Tibial nerve (tissue), 4 donors: ENCODE measurements at regions not wholly inside any gene's neighbourhood (a gene's known extent, or its start where the extent isn't known, plus 50 kb on each side); places are given as distances from the start of the nearest gene placed in this dataset.

Source experiments
- EP300 ChIP-seq, 2 donors: sonication (generic); formaldehyde crosslinking; IDR thresholded peaks; one replicate each; pipeline ENCODE4 v1.6.1; 2017; ENCODE audit warnings: antibody characterized with exemption in 2 of 2, mild to moderate bottlenecking in 1 of 2
- TF ChIP-seq, protein P1 (sequence below), 5 experiments: fragments of 200-600 bp in 3 of 5; fragments of 450-650 bp in 2 of 5; sonication (generic) in 3 of 5; IDR thresholded peaks; one replicate each; pipeline ENCODE4 v1.5.1; 2016 to 2019; ENCODE audit warnings: antibody characterized with exemption in 5 of 5, mild to moderate bottlenecking in 3 of 5, moderate library complexity in 2 of 5

DNA sequence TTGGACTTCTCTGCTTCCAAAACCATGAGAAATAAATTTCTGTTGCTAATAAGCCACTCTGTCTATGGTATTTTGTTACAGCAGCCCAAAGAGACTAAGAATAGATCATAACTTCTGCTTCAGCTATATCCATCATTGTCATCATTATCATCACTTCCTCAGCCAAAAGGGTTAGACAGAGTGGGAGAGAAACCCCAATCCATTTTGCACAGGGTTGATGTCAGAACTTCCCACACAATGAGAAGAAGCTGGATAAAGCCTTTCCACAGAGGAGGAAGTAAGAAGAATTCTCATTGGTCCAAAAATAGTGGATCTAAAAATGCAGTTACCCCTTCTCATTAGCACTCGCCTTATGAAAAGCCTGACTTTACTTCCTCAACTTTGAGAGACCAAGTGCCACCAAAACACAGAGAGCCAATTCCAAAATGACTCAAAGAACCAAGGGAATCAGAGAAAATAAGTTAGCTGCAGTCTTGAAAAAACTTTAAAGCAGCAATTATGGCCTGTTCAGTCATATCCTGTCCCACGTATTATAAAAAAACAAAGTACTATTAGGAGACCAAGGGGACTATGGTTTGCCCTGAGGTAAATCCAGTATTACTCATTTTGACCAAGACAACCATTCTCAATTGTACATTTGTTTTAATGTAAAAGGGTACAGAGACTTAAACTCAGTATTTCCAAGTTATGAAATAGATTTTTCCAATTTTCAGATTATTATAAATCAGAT lies 80.2 kb downstream of the WNT5A start:
- TF ChIP-seq, protein P1, sequence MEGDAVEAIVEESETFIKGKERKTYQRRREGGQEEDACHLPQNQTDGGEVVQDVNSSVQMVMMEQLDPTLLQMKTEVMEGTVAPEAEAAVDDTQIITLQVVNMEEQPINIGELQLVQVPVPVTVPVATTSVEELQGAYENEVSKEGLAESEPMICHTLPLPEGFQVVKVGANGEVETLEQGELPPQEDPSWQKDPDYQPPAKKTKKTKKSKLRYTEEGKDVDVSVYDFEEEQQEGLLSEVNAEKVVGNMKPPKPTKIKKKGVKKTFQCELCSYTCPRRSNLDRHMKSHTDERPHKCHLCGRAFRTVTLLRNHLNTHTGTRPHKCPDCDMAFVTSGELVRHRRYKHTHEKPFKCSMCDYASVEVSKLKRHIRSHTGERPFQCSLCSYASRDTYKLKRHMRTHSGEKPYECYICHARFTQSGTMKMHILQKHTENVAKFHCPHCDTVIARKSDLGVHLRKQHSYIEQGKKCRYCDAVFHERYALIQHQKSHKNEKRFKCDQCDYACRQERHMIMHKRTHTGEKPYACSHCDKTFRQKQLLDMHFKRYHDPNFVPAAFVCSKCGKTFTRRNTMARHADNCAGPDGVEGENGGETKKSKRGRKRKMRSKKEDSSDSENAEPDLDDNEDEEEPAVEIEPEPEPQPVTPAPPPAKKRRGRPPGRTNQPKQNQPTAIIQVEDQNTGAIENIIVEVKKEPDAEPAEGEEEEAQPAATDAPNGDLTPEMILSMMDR (IDR thresholded peaks at IDR 0.05): no peak
- no peak for TF ChIP-seq EP300 (IDR thresholded peaks at IDR 0.05)
